ENCODE measurements at regions not wholly inside any gene's neighbourhood (a gene's known extent, or its start where the extent isn't known, plus 50 kb on each side); places are given as distances from the start of the nearest gene placed in this dataset.

DNA sequence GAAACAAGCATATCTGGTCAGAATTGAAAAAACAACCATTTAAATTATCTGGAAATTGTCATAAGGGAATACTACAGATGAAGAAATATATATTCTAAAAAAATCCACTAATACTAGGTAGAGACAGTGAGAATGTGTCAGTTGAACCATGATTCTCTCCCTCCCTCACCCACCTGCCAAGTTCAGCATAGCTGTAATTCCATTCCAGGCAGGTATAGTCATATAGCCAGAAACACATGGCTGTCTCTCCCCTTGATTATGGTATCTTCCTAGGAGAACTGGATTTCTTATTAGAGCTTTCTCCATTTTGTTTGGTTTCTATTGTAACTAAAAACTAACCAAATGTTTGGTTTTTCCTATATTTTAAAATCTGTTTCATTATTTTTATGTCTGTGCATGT lies 509.2 kb downstream of the CDH10 start:
- Histone ChIP-seq H3K27ac (no peak overlapping the region), H4K20me1 (ENCODE audit: insufficient read depth) (no peaks in the 10 kb centered on the region), H3K27me3 (ENCODE audit: insufficient read depth, low read depth) (no peaks in the 10 kb centered on the region), H3K9me3 (ENCODE audit: insufficient read depth, low read depth) (no peaks in the 10 kb centered on the region), H3K36me3 (ENCODE audit: low read depth) (no peaks in the 10 kb centered on the region), H3K79me2 (ENCODE audit: low read depth) (no peaks in the 10 kb centered on the region), H3K4me2 (no peak overlapping the region), H2AFZ (no peak overlapping the region), H3F3A (ENCODE audit: insufficient read depth, low read depth) (no peaks in the 10 kb centered on the region), H3K4me3 (no peak overlapping the region), H3K4me1 (replicated peaks; ENCODE audit: insufficient read depth) (no peaks in the 10 kb centered on the region), H3K9me2 (ENCODE audit: insufficient read depth) (no peaks in the 10 kb centered on the region)
- TF ChIP-seq, protein P1, sequence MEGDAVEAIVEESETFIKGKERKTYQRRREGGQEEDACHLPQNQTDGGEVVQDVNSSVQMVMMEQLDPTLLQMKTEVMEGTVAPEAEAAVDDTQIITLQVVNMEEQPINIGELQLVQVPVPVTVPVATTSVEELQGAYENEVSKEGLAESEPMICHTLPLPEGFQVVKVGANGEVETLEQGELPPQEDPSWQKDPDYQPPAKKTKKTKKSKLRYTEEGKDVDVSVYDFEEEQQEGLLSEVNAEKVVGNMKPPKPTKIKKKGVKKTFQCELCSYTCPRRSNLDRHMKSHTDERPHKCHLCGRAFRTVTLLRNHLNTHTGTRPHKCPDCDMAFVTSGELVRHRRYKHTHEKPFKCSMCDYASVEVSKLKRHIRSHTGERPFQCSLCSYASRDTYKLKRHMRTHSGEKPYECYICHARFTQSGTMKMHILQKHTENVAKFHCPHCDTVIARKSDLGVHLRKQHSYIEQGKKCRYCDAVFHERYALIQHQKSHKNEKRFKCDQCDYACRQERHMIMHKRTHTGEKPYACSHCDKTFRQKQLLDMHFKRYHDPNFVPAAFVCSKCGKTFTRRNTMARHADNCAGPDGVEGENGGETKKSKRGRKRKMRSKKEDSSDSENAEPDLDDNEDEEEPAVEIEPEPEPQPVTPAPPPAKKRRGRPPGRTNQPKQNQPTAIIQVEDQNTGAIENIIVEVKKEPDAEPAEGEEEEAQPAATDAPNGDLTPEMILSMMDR (conservative IDR thresholded peaks at IDR 0.05) = no peak
- POLR2A ChIA-PET (ENCODE audit: unreplicated experiment) = no interaction called here
- no TSS peak for BruUV-seq (replicated peaks)
- intact Hi-C loops (cut with micrococcal nuclease; ENCODE audit: unreplicated experiment) = no loop called here
- DNase-seq = no peak
- CTCF ChIA-PET = no interaction called here

DNA sequence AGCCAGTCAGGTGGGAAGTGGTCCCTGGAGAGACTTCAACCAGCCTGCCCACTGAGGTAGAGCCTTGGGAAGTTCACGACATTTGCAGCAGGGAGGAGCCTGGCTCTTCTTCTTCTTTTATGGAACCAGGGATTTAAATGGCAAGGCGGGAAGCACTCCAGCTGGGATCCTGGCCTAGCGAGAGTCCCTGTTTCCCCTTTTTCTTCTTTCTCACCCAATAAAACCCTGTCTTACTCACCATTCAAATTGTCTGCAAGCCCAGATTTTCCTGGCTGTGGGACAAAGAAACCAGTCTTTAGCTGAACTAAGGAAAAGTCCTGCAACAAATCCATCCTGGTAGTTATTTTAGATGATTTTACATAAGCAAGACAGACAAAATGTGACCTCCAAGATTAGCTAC lies 503.7 kb downstream of the CDH10 start:
- Histone ChIP-seq H3K9me2 (ENCODE audit: insufficient read depth) (no peaks in the 10 kb centered on the region), H2AFZ (no peak overlapping the region), H3K4me2 (no peak overlapping the region), H3F3A (ENCODE audit: insufficient read depth, low read depth) (no peaks in the 10 kb centered on the region), H3K9me3 (ENCODE audit: insufficient read depth, low read depth) (no peaks in the 10 kb centered on the region), H4K20me1 (ENCODE audit: insufficient read depth) (no peaks in the 10 kb centered on the region), H3K36me3 (ENCODE audit: low read depth) (no peaks in the 10 kb centered on the region), H3K27ac (no peak overlapping the region), H3K27me3 (ENCODE audit: insufficient read depth, low read depth) (no peaks in the 10 kb centered on the region), H3K4me1 (replicated peaks; ENCODE audit: insufficient read depth) (no peaks in the 10 kb centered on the region), H3K4me3 (no peak overlapping the region), H3K79me2 (ENCODE audit: low read depth) (no peaks in the 10 kb centered on the region)
- TF ChIP-seq, protein P1 (conservative IDR thresholded peaks at IDR 0.05) = no peak
- TF ChIP-seq EZH2 (IDR thresholded peaks at IDR 0.05; ENCODE audit: low read depth) = no peak
- intact Hi-C loops (cut with micrococcal nuclease; ENCODE audit: unreplicated experiment) = no loop called here
- no peak for DNase-seq
- POLR2A ChIA-PET (ENCODE audit: unreplicated experiment) = no interaction called here
- CTCF ChIA-PET = no interaction called here
- no TSS peak for BruUV-seq (replicated peaks)

DNA sequence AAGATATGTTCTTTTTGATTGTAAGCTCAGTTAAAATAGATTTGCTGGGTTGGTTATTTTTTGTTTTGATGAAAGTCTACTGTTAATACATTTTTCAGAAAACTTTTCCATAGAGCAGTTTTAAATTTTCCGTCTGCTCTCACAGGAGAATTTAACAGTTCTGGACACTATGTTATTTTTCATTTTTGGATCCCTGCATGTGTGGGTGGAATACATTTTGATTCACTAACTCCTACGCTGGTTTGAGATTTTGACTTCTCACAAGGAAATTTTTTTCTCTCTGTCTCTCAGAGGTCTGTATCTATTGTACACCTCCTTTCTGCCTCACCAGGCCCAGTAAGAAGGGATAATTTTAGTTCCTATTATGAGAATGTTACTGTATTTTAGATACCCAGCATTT lies 502.4 kb downstream of the CDH10 start:
- intact Hi-C loops (cut with micrococcal nuclease; ENCODE audit: unreplicated experiment) = no loop called here
- H3K79me2 ChIP-seq (ENCODE audit: low read depth) = no peaks in the 10 kb centered on the region
- ChIA-PET POLR2A (ENCODE audit: unreplicated experiment) (no interaction called here), CTCF (no interaction called here)
- no peak for TF ChIP-seq EZH2 (IDR thresholded peaks at IDR 0.05; ENCODE audit: low read depth)
- TF ChIP-seq, protein P1 (conservative IDR thresholded peaks at IDR 0.05) = no peak
- no peaks in the 10 kb centered on the region for H3F3A ChIP-seq (ENCODE audit: insufficient read depth, low read depth)
- H2AFZ ChIP-seq = no peak overlapping the region
- H4K20me1 ChIP-seq (ENCODE audit: insufficient read depth) = no peaks in the 10 kb centered on the region
- no peak overlapping the region for H3K4me3 ChIP-seq
- no peaks in the 10 kb centered on the region for H3K9me3 ChIP-seq (ENCODE audit: insufficient read depth, low read depth)
- no peak overlapping the region for H3K4me2 ChIP-seq
- BruUV-seq (replicated peaks) = no TSS peak
- no peak for DNase-seq
- H3K9me2 ChIP-seq (ENCODE audit: insufficient read depth) = no peaks in the 10 kb centered on the region
- H3K27me3 ChIP-seq (ENCODE audit: insufficient read depth, low read depth) = no peaks in the 10 kb centered on the region
- no peaks in the 10 kb centered on the region for H3K36me3 ChIP-seq (ENCODE audit: low read depth)
- no peaks in the 10 kb centered on the region for H3K4me1 ChIP-seq (replicated peaks; ENCODE audit: insufficient read depth)
- H3K27ac ChIP-seq = no peak overlapping the region

Data from PC-9 (cell line).